Astrocyte of the cerebellum (primary cell): ENCODE measurements at regions not wholly inside any gene's neighbourhood (a gene's known extent, or its start where the extent isn't known, plus 50 kb on each side); places are given as distances from the start of the nearest gene placed in this dataset.
"Not testable (repeated sequence)": the region's sequence is repeated elsewhere in the genome, so short reads cannot be mapped to it uniquely, and the experiment has no call there.

ENCODE experiments used
- DNase-seq: peaks from one replicate; pipeline ENCODE4 v3.0.0-alpha.2; 2011; ENCODE audit warnings: low read depth
- H3K4me3 ChIP-seq: 2 replicates; pipeline ENCODE4 v1.5.1; 2011; ENCODE audit warnings: mild to moderate bottlenecking, low read depth, low read length, moderate library complexity
- CTCF ChIP-seq: IDR thresholded peaks from 2 replicates; pipeline ENCODE4 v1.5.1; 2012; ENCODE audit warnings: low read length, low read depth, moderate library complexity, mild to moderate bottlenecking; ENCODE audit errors: missing control alignments
- in situ Hi-C: cut with HindIII; loops from 2 replicates; pipeline ENCODE4 v1.10.0; 2017; ENCODE audit warnings: low sequenced_read_pairs

DNA sequence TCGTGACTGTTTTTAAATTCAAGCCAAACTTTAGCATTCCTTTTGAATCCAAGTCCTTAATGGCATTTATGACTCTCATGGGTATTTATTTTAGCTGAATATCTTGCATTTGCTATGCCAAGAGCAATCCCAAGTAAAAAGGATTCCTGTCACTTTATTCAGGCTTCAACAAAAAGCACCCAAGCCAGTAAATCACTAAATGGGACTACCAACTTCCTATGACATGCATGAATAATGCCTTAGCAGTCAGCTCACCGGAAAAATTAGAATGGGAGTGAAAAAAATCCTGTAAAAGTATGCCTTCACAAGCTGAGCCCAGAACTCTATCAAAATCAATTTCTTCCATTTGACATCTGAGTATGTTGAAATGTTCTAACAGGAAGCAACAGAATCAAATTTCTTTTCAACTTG lies 1297.9 kb downstream of the ROBO2 start:
- H3K4me3 ChIP-seq = no peak overlapping the region
- in situ Hi-C loops = no loop called here
- no peak for TF ChIP-seq CTCF
- DNase-seq = no peak

- in situ Hi-C loops = no loop called here
- DNase-seq = no peak
- no peak overlapping the region for H3K4me3 ChIP-seq
- TF ChIP-seq CTCF = no peak
Measured at GRCh38 chr3:78338405-78338804, 1298.5 kb downstream of the ROBO2 start.

GRCh38 chr3:78343221-78343620 lies 1303.3 kb downstream of the ROBO2 start:
- H3K4me3 ChIP-seq = no peak overlapping the region
- in situ Hi-C loops = no loop called here
- TF ChIP-seq CTCF = no peak
- DNase-seq = no peak

DNA sequence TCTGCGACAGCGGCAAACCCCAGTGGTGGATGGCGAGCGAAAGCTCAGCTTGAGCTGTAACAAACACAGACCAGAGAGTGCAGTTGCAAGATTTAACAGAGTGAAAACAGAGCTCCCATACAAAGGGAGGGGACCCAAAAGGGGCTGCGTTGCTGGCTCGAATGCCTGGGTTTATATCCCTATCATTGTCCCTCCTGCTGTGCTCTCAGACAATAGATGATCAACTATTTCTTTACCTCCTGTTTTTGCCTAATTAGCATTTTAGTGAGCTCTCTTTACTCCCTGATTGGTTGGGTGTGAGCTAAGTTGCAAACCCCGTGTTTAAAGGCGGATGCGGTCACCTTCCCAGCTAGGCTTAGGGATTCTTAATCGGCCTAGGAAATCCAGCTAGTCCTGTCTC lies 1304.4 kb downstream of the ROBO2 start:
- DNase-seq, H3K4me3 ChIP-seq, in situ Hi-C loops: not testable (repeated sequence)

DNA sequence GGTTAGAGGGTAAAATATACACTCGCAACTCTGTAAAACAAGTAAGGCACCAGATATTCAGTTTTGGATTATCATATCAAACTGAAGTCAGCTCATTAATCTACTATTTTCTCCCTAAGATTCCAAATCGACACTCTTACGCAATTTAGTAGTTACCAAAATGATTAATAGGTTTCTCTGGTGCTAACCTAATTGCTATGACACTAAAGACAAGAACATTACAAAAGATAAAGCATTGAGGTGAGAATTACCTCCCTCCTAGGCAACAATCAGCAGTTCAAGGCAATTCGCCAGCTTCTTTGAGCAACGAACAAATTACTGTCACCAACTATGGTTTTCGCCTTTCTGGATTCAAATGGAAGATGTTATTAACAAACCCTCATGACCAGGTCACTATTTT lies 1305.0 kb downstream of the ROBO2 start:
- no peak overlapping the region for H3K4me3 ChIP-seq
- in situ Hi-C loops = no loop called here
- no peak for TF ChIP-seq CTCF
- DNase-seq = no peak

DNA sequence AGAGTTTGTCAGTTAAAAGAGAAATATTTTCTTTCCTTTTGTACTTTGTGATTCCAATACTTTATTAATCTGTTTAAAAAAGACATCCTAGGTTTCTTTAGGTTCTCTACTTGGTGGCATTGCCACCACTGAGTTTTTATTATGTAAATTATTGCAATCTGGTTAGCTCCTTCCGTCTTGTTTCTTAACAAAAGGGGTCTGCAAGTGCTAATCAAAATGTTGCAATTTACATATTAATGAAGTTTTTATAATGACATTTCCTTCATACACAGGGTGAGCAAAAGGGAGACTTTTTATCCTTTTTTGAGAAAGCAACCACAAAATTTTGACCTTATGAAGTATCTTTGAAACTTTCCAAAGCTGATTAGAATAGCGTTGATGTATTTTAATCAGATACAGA lies 1307.3 kb downstream of the ROBO2 start:
- in situ Hi-C loops = no loop called here
- TF ChIP-seq CTCF = no peak
- no peak overlapping the region for H3K4me3 ChIP-seq
- no peak for DNase-seq

DNA sequence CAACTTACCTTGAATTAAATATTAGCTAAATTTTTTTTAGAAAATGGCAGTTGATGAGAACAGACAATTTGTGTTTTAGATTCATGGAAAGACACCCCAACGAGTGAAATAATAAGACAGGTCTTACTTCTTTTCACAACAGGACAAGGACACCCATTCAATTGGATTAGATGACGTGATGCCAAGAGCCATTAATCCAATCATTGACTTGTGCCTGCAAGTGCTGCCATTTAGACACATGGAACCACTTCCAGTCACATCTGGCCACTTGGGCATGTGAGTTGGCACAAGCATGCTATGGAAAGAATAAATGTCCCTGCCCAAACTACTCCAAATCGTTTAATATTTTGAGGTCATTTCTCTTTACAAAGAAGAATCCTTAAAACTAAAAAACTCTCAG lies 1308.8 kb downstream of the ROBO2 start:
- DNase-seq = no peak
- no peak for TF ChIP-seq CTCF
- in situ Hi-C loops = no loop called here
- H3K4me3 ChIP-seq = no peak overlapping the region
